Brain microvascular endothelial cell (primary cell): ENCODE measurements at regions not wholly inside any gene's neighbourhood (a gene's known extent, or its start where the extent isn't known, plus 50 kb on each side); places are given as distances from the start of the nearest gene placed in this dataset.

Experiments used
- DNase-seq: peaks from one replicate; pipeline ENCODE4 v3.0.0-alpha.2; 2020
- H3K27ac ChIP-seq: fragments of 250-450 bp; sonication (Bioruptor Pico); 2 replicates; pipeline ENCODE4 v1.5.1; 2020; ENCODE audit warnings: mild to moderate bottlenecking, moderate library complexity
- H3K27me3 ChIP-seq: fragments of 250-450 bp; sonication (Bioruptor Pico); replicated peaks from 2 replicates; pipeline ENCODE4 v1.5.1; 2020; ENCODE audit warnings: mild to moderate bottlenecking
- H3K36me3 ChIP-seq: fragments of 250-450 bp; sonication (Bioruptor Pico); replicated peaks from 2 replicates; pipeline ENCODE4 v1.5.1; 2020; ENCODE audit warnings: mild to moderate bottlenecking
- H3K4me3 ChIP-seq: 2 replicates; pipeline ENCODE4 v1.5.1; 2011; ENCODE audit warnings: low read depth, mild to moderate bottlenecking, control low read depth, low read length, moderate library complexity
- in situ Hi-C: cut with HindIII; loops from 2 replicates; pipeline ENCODE4 v1.10.0; 2017; ENCODE audit warnings: low sequenced_read_pairs, low pct_ligation_motif_present
- TF ChIP-seq, protein P1 (sequence below): IDR thresholded peaks from 2 replicates; pipeline ENCODE4 v1.5.1; 2011; ENCODE audit warnings: low read depth, mild to moderate bottlenecking, moderate library complexity, low read length, control low read depth, inconsistent platforms; ENCODE audit errors: missing control alignments

DNA sequence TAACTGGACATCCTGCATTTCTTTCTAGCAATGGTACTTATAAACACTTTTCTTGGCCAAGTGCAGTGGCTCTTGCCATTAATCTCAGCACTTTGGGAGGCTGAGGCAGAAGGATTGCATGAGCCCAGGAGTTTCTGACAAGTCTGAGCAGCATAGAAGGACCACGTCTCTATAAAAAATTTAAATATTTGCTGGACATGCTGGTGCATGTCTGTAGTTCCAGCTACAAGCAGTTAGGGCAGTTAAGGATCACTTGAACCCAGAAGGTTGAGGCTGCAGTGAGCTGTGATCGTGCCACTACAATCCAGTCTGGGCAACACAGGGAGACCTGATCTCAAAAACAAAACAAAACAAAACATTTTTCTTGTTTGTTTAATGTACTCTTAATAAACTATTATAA lies 434.0 kb downstream of the PLA2G4A start:
- no peak for DNase-seq
- Histone ChIP-seq H3K4me3 (no peak overlapping the region), H3K27me3 (no peaks in the 10 kb centered on the region), H3K27ac (no peak overlapping the region), H3K36me3 (no peaks in the 10 kb centered on the region)
- in situ Hi-C loops: no loop called here
- TF ChIP-seq, protein P1, sequence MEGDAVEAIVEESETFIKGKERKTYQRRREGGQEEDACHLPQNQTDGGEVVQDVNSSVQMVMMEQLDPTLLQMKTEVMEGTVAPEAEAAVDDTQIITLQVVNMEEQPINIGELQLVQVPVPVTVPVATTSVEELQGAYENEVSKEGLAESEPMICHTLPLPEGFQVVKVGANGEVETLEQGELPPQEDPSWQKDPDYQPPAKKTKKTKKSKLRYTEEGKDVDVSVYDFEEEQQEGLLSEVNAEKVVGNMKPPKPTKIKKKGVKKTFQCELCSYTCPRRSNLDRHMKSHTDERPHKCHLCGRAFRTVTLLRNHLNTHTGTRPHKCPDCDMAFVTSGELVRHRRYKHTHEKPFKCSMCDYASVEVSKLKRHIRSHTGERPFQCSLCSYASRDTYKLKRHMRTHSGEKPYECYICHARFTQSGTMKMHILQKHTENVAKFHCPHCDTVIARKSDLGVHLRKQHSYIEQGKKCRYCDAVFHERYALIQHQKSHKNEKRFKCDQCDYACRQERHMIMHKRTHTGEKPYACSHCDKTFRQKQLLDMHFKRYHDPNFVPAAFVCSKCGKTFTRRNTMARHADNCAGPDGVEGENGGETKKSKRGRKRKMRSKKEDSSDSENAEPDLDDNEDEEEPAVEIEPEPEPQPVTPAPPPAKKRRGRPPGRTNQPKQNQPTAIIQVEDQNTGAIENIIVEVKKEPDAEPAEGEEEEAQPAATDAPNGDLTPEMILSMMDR: no peak

DNA sequence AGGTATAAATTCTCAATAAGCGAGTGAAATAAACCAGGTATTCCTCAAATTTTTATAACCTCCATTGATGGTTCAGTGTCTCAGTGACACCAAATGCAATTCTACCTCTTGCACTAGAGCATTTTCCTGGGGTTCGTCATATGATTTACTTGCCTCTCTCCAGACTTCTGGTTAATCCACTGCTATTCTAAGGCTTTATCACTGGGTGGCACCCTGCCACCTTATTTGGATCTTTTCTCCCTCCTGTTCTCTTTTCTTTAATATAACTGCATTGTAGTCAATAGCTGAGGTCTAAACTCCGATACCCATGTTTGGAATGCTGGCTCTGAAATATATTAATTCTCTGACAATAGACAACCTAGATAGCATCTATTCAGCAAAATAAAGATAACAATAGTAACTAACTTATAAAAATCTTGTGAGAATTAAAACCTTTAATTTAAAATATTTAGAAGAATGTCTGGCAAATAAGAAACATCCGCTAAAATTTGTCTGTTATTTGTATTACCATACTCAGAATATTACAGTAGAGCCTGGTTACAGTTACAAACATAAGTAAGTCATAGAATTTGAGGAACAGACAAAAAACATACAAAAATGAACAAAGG lies 436.4 kb downstream of the PLA2G4A start:
- no peaks in the 10 kb centered on the region for H3K36me3 ChIP-seq
- in situ Hi-C loops: no loop called here
- peak; percentile 39 for DNase-seq
- H3K4me3 ChIP-seq: no peak overlapping the region
- no peak overlapping the region for H3K27ac ChIP-seq
- TF ChIP-seq, protein P1: peak; percentile 66
- no peaks in the 10 kb centered on the region for H3K27me3 ChIP-seq

DNA sequence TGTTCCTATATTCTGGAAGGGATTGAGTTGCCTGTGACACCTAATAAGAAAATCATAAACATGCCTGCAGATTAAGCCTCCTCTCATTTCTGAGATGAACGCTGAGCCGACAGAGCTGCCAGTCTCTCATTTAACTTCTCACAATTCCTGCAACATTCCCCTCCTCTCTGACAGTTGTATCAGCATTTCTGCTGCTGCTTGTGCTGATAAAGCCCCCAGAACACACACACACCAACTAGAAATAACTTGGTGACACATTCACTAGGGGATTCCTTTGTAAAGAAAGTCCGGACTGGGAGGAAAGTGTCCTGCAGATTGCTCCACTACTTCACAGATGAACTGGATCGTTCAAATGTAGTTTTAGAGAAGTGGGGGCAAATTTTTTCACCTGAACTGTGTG lies 437.3 kb downstream of the PLA2G4A start:
- Histone ChIP-seq H3K27me3 (no peaks in the 10 kb centered on the region), H3K4me3 (no peak overlapping the region), H3K27ac (no peak overlapping the region), H3K36me3 (no peaks in the 10 kb centered on the region)
- DNase-seq: no peak
- TF ChIP-seq, protein P1: no peak
- in situ Hi-C loops: no loop called here

DNA sequence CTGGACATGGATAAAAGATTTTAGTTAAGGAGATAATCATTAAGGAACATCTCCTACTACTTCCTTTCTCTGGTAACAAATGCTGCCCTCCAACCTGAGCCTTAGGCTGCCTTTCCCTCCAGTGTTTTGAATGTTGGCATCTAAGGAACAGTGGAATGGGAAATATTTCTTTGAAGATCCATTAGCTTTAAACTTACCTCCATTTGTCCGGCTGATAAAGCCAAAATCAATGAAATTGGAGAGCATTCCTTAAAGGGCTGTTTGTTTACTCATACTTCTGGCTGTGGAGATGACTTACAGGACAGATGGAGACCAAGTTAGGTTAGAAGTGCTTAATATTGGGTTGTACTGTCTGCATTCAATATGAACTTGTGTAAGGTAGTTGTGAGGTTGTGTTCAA lies 439.1 kb downstream of the PLA2G4A start:
- in situ Hi-C loops: no loop called here
- no peaks in the 10 kb centered on the region for H3K27me3 ChIP-seq
- TF ChIP-seq, protein P1: no peak
- DNase-seq: no peak
- H3K4me3 ChIP-seq: no peak overlapping the region
- no peaks in the 10 kb centered on the region for H3K36me3 ChIP-seq
- H3K27ac ChIP-seq: no peak overlapping the region

DNA sequence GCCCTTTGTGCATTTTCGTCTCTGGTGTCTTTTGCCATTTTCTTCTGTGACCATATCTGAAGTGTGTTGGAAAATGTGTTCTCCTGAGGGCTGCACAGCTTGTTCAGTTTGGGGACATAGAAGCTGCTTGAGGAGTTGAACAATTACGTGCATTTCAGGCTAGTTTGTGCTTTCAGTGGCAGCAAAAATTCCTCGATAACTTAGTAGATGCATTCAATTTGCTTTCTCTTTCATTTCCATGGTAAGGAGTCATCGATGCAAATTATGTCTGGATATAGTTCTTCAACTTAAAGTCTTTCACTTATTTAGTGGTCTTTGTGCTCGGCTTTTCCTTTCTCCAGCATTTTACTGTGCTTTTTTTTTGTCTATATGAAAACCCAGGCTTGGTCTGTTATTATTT lies 441.5 kb downstream of the PLA2G4A start:
- TF ChIP-seq, protein P1: no peak
- DNase-seq: no peak
- no peaks in the 10 kb centered on the region for H3K27me3 ChIP-seq
- no peak overlapping the region for H3K27ac ChIP-seq
- no peak overlapping the region for H3K4me3 ChIP-seq
- no peaks in the 10 kb centered on the region for H3K36me3 ChIP-seq
- in situ Hi-C loops: no loop called here

DNA sequence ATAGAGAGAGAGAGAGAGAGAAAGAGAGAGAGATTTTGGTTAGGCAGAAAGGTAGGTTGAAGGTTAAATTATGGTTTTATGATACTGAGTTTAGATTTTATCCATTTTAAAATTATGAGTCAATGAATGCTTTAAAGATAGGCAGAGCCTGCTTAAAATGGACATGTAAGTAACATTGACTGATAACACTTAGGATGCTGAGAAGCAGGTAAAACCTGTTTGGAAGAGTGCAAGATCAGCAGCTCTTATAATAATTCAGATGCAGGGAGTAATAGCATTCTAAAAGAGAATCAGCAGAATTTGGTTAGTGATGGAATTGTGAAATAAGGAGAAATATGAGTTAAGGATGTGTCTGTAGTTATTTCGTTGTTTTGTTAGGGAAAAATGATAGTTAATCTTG lies 446.6 kb downstream of the PLA2G4A start:
- H3K27me3 ChIP-seq: no peaks in the 10 kb centered on the region
- no peak overlapping the region for H3K27ac ChIP-seq
- no peaks in the 10 kb centered on the region for H3K36me3 ChIP-seq
- TF ChIP-seq, protein P1: no peak
- no peak for DNase-seq
- H3K4me3 ChIP-seq: no peak overlapping the region
- in situ Hi-C loops: no loop called here
